Suprapubic skin (tissue), 4 donors: ENCODE measurements at regions not wholly inside any gene's neighbourhood (a gene's known extent, or its start where the extent isn't known, plus 50 kb on each side); places are given as distances from the start of the nearest gene placed in this dataset.

Experiments used
- DNase-seq, 2 donors: peaks; one replicate each; pipeline ENCODE4 v3.0.0-alpha.2; 2019; ENCODE audit warnings: low spot score in 2 of 2
- H3K27ac ChIP-seq: fragments of 200-600 bp; sonication (generic); one replicate; pipeline ENCODE4 v1.5.1; 2019
- H3K27me3 ChIP-seq: fragments of 200-600 bp; sonication (generic); one replicate; pipeline ENCODE4 v1.5.1; 2019
- H3K36me3 ChIP-seq: fragments of 200-600 bp; sonication (generic); one replicate; pipeline ENCODE4 v1.5.1; 2019
- H3K4me1 ChIP-seq: fragments of 200-600 bp; sonication (generic); one replicate; pipeline ENCODE4 v1.5.1; 2019
- H3K4me3 ChIP-seq: fragments of 200-600 bp; sonication (generic); one replicate; pipeline ENCODE4 v1.5.1; 2019; ENCODE audit warnings: mild to moderate bottlenecking
- H3K9me3 ChIP-seq: fragments of 200-600 bp; sonication (generic); one replicate; pipeline ENCODE4 v1.5.1; 2019
- CTCF ChIP-seq, 2 donors: fragments of 200-600 bp in 1 of 2; fragments of 450-650 bp in 1 of 2; sonication (generic) in 1 of 2; IDR thresholded peaks; one replicate each; pipeline ENCODE4 v1.5.1; 2016 to 2019; ENCODE audit warnings: antibody characterized with exemption in 2 of 2, mild to moderate bottlenecking in 1 of 2, moderate library complexity in 1 of 2
- EP300 ChIP-seq: sonication (generic); formaldehyde crosslinking; IDR thresholded peaks from one replicate; pipeline ENCODE4 v1.6.1; 2017; ENCODE audit warnings: antibody characterized with exemption
- POLR2A ChIP-seq, 2 donors: fragments of 450-650 bp; IDR thresholded peaks; one replicate each; pipeline ENCODE4 v1.6.1; 2017; ENCODE audit warnings: antibody characterized with exemption in 2 of 2, mild to moderate bottlenecking in 2 of 2, moderate library complexity in 2 of 2
- POLR2AphosphoS5 ChIP-seq, 3 donors: sonication (generic); formaldehyde crosslinking; IDR thresholded peaks; one replicate each; pipeline ENCODE4 v1.6.1; 2017; ENCODE audit warnings: antibody characterized with exemption in 3 of 3
- WGBS: methylation state at CpG from one replicate; pipeline ENCODE4 v1.1.5; 2018; 5-methylcytosine and 5-hydroxymethylcytosine counted together

GRCh38 chr5:164383662-164384061 is 878.2 kb downstream of the MAT2B start:
- Histone ChIP-seq H3K36me3 (no peaks in the 10 kb centered on the region), H3K4me1 (no peaks in the 10 kb centered on the region), H3K27me3 (no peaks in the 10 kb centered on the region), H3K27ac (no peak overlapping the region), H3K9me3 (peaks cover 11% of the 10 kb centered on the region), H3K4me3 (no peak overlapping the region)
- TF ChIP-seq POLR2A (IDR thresholded peaks at IDR 0.05) = no peak
- TF ChIP-seq POLR2AphosphoS5 (IDR thresholded peaks at IDR 0.05) = no peak
- TF ChIP-seq CTCF (IDR thresholded peaks at IDR 0.05) = no peak
- TF ChIP-seq EP300 = no peak
- WGBS = 79% methylated on average over 2 of the region's 2 CpGs
- DNase-seq = no peak

GRCh38 chr5:164392531-164392930 is 887.1 kb downstream of the MAT2B start:
- Histone ChIP-seq H3K36me3 (no peaks in the 10 kb centered on the region), H3K9me3 (no peaks in the 10 kb centered on the region)
- TF ChIP-seq EP300 = no peak
- no peak for TF ChIP-seq CTCF (IDR thresholded peaks at IDR 0.05)
- TF ChIP-seq POLR2A (IDR thresholded peaks at IDR 0.05) = no peak
- TF ChIP-seq POLR2AphosphoS5 (IDR thresholded peaks at IDR 0.05) = no peak

GRCh38 chr5:164394686-164395194 is 889.3 kb downstream of the MAT2B start:
- WGBS = 42% methylated on average over 5 of the region's 5 CpGs
- Histone ChIP-seq H3K9me3 (no peaks in the 10 kb centered on the region), H3K36me3 (no peaks in the 10 kb centered on the region), H3K27me3 (no peaks in the 10 kb centered on the region), H3K4me3 (no peak overlapping the region), H3K4me1 (no peaks in the 10 kb centered on the region), H3K27ac (no peak overlapping the region)
- TF ChIP-seq EP300 (no peak), POLR2A (IDR thresholded peaks at IDR 0.05) (no peak), CTCF (IDR thresholded peaks at IDR 0.05) (no peak), POLR2AphosphoS5 (IDR thresholded peaks at IDR 0.05) (no peak)
- DNase-seq = no peak

More at GRCh38 chr5:164392531-164392930, 887.1 kb downstream of the MAT2B start:
- Histone ChIP-seq H3K27me3 (no peaks in the 10 kb centered on the region), H3K4me1 (no peaks in the 10 kb centered on the region), H3K4me3 (no peak overlapping the region), H3K27ac (no peak overlapping the region)
- DNase-seq = no peak

GRCh38 chr5:164412531-164412930 is 907.1 kb downstream of the MAT2B start:
- TF ChIP-seq CTCF (IDR thresholded peaks at IDR 0.05) = no peak
- TF ChIP-seq EP300 = no peak
- TF ChIP-seq POLR2A (IDR thresholded peaks at IDR 0.05) = no peak
- no peak for TF ChIP-seq POLR2AphosphoS5 (IDR thresholded peaks at IDR 0.05)

GRCh38 chr5:164420161-164420560 is 914.7 kb downstream of the MAT2B start:
- H3K4me3 ChIP-seq = no peak overlapping the region
- no peak for TF ChIP-seq POLR2AphosphoS5 (IDR thresholded peaks at IDR 0.05)
- no peak for TF ChIP-seq EP300
- no peak for TF ChIP-seq CTCF (IDR thresholded peaks at IDR 0.05)
- H3K36me3 ChIP-seq = no peaks in the 10 kb centered on the region
- peaks cover 27% of the 10 kb centered on the region for H3K9me3 ChIP-seq
- no peak for DNase-seq
- no peaks in the 10 kb centered on the region for H3K27me3 ChIP-seq
- 91% methylated on average over 2 of the region's 2 CpGs for WGBS
- H3K27ac ChIP-seq = no peak overlapping the region
- H3K4me1 ChIP-seq = no peaks in the 10 kb centered on the region

More at GRCh38 chr5:164412531-164412930, 907.1 kb downstream of the MAT2B start:
- DNase-seq = no peak
- H3K4me3 ChIP-seq = no peak overlapping the region
- 17% methylated on average over 1 of the region's 1 CpG for WGBS
- H3K27ac ChIP-seq = no peak overlapping the region
- no peaks in the 10 kb centered on the region for H3K4me1 ChIP-seq
- peaks cover under 1% of the 10 kb centered on the region for H3K9me3 ChIP-seq
- no peaks in the 10 kb centered on the region for H3K36me3 ChIP-seq
- no peaks in the 10 kb centered on the region for H3K27me3 ChIP-seq
